GM12891 (cell line): ENCODE measurements at regions not wholly inside any gene's neighbourhood (a gene's known extent, or its start where the extent isn't known, plus 50 kb on each side); places are given as distances from the start of the nearest gene placed in this dataset.

ENCODE experiments used
- DNase-seq: peaks from one replicate; pipeline ENCODE4 v3.0.0; 2011; ENCODE audit warnings: low spot score; ENCODE audit not compliant: insufficient read length
- FAIRE-seq: peaks from 2 replicates; lab custom pipeline; 2011; peaks lifted over from hg19 to GRCh38; lab: Jason Lieb, UNC
- PAX5 ChIP-seq: IDR thresholded peaks from 2 replicates; pipeline ENCODE4 v1.6.1; 2011; ENCODE audit warnings: low read length, moderate library complexity, mild to moderate bottlenecking; ENCODE audit not compliant: insufficient read depth, severe bottlenecking
- POLR2A ChIP-seq: IDR thresholded peaks from 2 replicates; pipeline ENCODE4 v1.6.1; 2011; ENCODE audit warnings: low read depth, low read length, control low read depth
- POLR2AphosphoS5 ChIP-seq: IDR thresholded peaks from 2 replicates; pipeline ENCODE4 v1.6.1; 2011; ENCODE audit warnings: low read depth, low read length, control low read depth
- POU2F2 ChIP-seq: IDR thresholded peaks from 2 replicates; pipeline ENCODE4 v1.6.1; 2011; ENCODE audit warnings: low read depth, mild to moderate bottlenecking, control low read depth, low read length, moderate library complexity
- SPI1 ChIP-seq: IDR thresholded peaks from 2 replicates; pipeline ENCODE4 v1.6.1; 2011; ENCODE audit warnings: low read depth, low read length, control low read depth
- TAF1 ChIP-seq: IDR thresholded peaks from 2 replicates; pipeline ENCODE4 v1.6.1; 2011; ENCODE audit warnings: low read depth, low read length, control low read depth

GRCh38 chr1:96253246-96254035 lies 468.1 kb upstream of the PTBP2 start:
- no peak for FAIRE-seq
- TF ChIP-seq POU2F2 (no peak), PAX5 (no peak), SPI1 (no peak), POLR2AphosphoS5 (no peak)
- no peak for DNase-seq

- DNase-seq (no peak), FAIRE-seq (no peak)
- TF ChIP-seq POU2F2 (no peak), SPI1 (no peak), TAF1 (no peak), POLR2AphosphoS5 (no peak), PAX5 (no peak), POLR2A (no peak)
Measured at GRCh38 chr1:96256130-96256790, 465.3 kb upstream of the PTBP2 start.

DNA sequence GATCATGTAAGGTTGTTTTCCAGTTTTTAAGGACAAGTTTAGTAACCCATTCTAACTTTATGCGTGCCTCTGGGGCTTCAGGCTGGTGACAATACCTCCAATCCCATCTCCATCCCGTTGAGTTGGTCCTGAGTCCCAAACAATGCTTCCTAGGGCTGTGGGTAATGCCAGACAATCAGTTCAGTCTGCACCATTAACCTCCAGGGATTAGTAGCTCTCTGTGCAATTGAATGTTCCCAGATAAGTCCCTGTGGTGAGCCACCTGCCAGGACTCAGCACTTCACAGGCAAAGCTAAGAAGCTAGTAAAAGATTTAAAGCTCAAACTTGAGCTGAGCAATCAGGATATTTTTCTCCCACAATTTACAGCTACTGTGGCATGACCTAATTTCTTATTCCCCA lies 462.2 kb upstream of the PTBP2 start:
- no peak for DNase-seq
- TF ChIP-seq POLR2AphosphoS5 (no peak), POU2F2 (no peak), PAX5 (no peak), SPI1 (no peak), POLR2A (no peak), TAF1 (no peak)
- FAIRE-seq = no peak

GRCh38 chr1:96281491-96281890 lies 440.1 kb upstream of the PTBP2 start:
- no peak for FAIRE-seq
- TF ChIP-seq POLR2AphosphoS5 (no peak), TAF1 (no peak), SPI1 (no peak), PAX5 (no peak), POU2F2 (no peak), POLR2A (no peak)
- DNase-seq = no peak

DNA sequence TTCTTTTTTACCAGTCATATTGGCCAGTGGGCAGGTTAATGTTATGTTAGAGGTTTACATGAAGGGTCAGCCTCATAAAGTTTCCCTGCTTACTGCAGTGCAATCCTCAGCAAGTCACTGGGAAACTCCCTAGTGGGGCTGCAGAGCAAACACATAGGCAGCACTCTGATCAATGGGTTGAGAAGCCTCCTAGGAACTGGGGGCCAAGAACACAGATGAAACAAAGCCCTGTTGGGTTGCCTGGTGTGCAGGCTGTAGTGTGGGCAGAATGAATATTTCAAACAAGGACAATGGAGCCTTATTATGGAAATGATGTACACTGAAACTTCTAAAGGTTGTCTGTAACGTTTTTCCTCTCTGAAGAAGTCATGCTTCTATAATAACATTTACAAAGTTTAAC lies 431.6 kb upstream of the PTBP2 start:
- DNase-seq = no peak
- no peak for TF ChIP-seq POLR2A
- no peak for TF ChIP-seq TAF1
- TF ChIP-seq PAX5 = no peak
- TF ChIP-seq SPI1 = no peak
- TF ChIP-seq POU2F2 = no peak
- no peak for TF ChIP-seq POLR2AphosphoS5
- FAIRE-seq = no peak

DNA sequence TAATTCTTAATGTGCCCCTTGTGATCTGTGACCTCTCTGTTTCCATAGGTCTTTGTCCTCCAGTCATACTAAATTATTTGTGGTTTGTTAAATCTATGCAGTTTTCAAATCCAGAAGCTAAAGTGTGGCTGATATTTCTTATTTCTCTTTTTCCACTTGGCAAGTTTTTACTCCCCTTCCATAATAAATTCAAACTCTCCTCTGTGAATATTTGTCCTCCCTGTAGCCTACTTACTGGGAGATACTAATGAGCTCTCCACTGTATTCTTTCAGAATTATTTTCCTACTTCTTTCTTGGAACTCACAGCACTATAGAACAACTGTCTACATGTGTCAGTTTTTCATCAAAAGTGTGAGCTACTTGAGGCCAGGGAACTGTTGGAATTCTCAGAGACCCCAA lies 430.8 kb upstream of the PTBP2 start:
- FAIRE-seq = no peak
- TF ChIP-seq POU2F2 (no peak), PAX5 (no peak), POLR2AphosphoS5 (no peak), SPI1 (no peak), POLR2A (no peak), TAF1 (no peak)
- DNase-seq = no peak

- TF ChIP-seq POU2F2 (no peak), POLR2AphosphoS5 (no peak), PAX5 (no peak), SPI1 (no peak), POLR2A (no peak), TAF1 (no peak)
- FAIRE-seq = no peak
- DNase-seq = no peak
Measured at GRCh38 chr1:96291468-96291867, 430.1 kb upstream of the PTBP2 start.

DNA sequence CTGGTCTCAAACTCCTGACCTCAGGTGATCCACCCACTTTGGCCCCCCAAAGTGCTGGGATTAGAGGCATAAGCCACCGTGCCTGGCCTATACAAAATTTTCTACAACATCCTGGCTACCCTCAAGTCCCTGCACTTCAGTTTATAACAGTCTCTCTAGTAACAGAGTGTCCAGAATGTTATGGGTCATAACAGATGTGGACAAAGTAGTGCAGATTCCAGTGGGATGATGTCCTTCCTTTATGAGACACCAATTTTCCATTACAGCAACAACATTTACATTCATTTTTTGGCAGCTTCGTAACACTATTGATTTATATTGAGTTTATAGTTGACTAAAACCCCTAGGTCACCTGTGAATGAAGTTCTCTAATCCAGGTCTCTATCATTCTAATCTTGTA lies 429.4 kb upstream of the PTBP2 start:
- no peak for FAIRE-seq
- no peak for TF ChIP-seq SPI1
- no peak for TF ChIP-seq POU2F2
- TF ChIP-seq PAX5 = no peak
- no peak for TF ChIP-seq POLR2A
- TF ChIP-seq POLR2AphosphoS5 = no peak
- TF ChIP-seq TAF1 = no peak
- no peak for DNase-seq

DNA sequence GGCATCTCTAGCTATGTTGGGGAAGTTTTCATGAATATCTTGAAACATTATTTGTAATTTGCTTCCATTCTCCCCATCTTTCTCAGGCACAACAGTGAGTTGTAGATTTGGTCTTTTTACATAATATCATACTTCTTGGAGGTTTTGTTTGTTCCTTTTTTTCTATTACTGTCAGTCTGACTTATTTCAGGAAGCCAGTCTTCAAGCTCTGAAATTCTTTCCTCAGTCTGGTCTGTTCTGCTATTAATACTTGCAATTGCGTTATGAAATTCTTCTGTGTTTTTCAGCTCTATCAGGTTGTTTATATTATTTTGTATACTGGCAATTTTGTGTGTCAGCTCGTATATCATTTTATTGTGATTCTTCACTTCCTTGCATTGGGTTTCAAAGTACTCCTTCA lies 424.6 kb upstream of the PTBP2 start:
- TF ChIP-seq POLR2AphosphoS5 (no peak), SPI1 (no peak), POU2F2 (no peak), TAF1 (no peak), PAX5 (no peak), POLR2A (no peak)
- FAIRE-seq = no peak

More for the DNA sequence above, 424.6 kb upstream of the PTBP2 start:
- DNase-seq = no peak
